BJ (cell line): ENCODE measurements at regions not wholly inside any gene's neighbourhood (a gene's known extent, or its start where the extent isn't known, plus 50 kb on each side); places are given as distances from the start of the nearest gene placed in this dataset.
"Not testable (repeated sequence)": the region's sequence is repeated elsewhere in the genome, so short reads cannot be mapped to it uniquely, and the experiment has no call there.

ENCODE experiments used
- CTCF ChIA-PET: fragments of 350-600 bp; formaldehyde crosslinking; extraction: SDS; loops from one replicate; lab custom pipeline; 2021; ENCODE audit warnings: antibody characterized with exemption, inconsistent platforms; lab: Yijun Ruan, JAX
- POLR2A ChIA-PET: fragments of 300-600 bp; sonication (Branson Sonifier 250); formaldehyde crosslinking; extraction: SDS; loops from one replicate; lab custom pipeline; 2021; ENCODE audit warnings: antibody characterized with exemption; lab: Charles Lee
- DNase-seq: peaks from one replicate; pipeline ENCODE4 v3.0.0-alpha.2; 2011; ENCODE audit warnings: low read depth
- H3K27me3 ChIP-seq: 2 replicates; pipeline ENCODE4 v1.6.0; 2011; ENCODE audit warnings: low read length; ENCODE audit not compliant: control insufficient read depth, insufficient read depth
- H3K36me3 ChIP-seq: 2 replicates; pipeline ENCODE4 v1.5.1; 2011; ENCODE audit warnings: low read length; ENCODE audit not compliant: control insufficient read depth, insufficient read depth
- H3K4me3 ChIP-seq: 2 replicates; pipeline ENCODE4 v1.5.1; 2011; ENCODE audit warnings: low read depth, mild to moderate bottlenecking, control low read depth, low read length
- TF ChIP-seq, protein P1 (sequence below): IDR thresholded peaks from 2 replicates; pipeline ENCODE4 v1.5.1; 2011; ENCODE audit warnings: low read depth, mild to moderate bottlenecking, control low read depth, inconsistent platforms, low read length, moderate library complexity; ENCODE audit not compliant: insufficient read depth

DNA sequence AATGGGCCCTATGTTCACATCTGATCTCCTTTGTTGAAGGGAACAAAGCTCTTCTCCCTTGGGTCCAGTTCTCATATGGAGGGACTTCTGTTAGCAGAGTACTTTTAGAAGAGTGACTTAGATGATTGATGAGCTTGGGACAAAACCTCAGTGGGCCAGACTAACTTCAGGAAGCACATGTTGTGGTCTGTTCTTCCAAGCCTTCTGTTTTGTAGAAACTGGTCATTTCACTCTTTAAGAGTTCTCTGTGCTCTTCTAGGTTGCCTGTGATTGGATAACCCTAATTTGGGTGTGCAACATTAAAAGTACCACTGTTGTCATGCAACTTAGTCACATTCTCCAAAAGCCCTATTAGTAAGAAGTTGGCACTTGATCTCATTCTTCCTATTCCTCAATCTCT lies 183.5 kb upstream of the ACO1 start:
- TF ChIP-seq, protein P1, sequence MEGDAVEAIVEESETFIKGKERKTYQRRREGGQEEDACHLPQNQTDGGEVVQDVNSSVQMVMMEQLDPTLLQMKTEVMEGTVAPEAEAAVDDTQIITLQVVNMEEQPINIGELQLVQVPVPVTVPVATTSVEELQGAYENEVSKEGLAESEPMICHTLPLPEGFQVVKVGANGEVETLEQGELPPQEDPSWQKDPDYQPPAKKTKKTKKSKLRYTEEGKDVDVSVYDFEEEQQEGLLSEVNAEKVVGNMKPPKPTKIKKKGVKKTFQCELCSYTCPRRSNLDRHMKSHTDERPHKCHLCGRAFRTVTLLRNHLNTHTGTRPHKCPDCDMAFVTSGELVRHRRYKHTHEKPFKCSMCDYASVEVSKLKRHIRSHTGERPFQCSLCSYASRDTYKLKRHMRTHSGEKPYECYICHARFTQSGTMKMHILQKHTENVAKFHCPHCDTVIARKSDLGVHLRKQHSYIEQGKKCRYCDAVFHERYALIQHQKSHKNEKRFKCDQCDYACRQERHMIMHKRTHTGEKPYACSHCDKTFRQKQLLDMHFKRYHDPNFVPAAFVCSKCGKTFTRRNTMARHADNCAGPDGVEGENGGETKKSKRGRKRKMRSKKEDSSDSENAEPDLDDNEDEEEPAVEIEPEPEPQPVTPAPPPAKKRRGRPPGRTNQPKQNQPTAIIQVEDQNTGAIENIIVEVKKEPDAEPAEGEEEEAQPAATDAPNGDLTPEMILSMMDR: no peak
- no peak for DNase-seq
- H3K36me3 ChIP-seq: no peaks in the 10 kb centered on the region
- ChIA-PET CTCF (no interaction called here), POLR2A (no interaction called here)
- H3K4me3 ChIP-seq: no peak overlapping the region
- H3K27me3 ChIP-seq: no peaks in the 10 kb centered on the region

DNA sequence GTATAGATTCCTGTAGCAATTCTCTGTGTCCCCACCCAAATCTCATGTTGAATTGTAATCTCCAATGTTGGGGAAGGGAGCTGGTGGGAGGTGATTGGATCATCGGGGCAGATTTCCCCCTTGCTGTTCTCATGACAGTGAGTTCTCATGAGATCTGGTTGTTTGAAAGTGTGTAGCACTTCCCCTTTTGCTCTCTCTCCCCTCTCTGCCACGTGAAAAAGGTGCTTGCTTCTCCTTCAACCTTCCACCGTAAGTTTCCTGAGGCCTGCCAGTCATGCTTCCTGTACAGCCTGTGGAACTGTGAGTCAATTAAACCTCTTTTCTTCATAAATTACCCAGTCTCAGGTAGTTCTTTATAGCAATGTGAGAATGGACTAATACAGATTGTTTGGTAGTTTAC lies 175.3 kb upstream of the ACO1 start:
- H3K36me3 ChIP-seq, H3K27me3 ChIP-seq, H3K4me3 ChIP-seq, POLR2A ChIA-PET, CTCF ChIA-PET, DNase-seq: not testable (repeated sequence)

DNA sequence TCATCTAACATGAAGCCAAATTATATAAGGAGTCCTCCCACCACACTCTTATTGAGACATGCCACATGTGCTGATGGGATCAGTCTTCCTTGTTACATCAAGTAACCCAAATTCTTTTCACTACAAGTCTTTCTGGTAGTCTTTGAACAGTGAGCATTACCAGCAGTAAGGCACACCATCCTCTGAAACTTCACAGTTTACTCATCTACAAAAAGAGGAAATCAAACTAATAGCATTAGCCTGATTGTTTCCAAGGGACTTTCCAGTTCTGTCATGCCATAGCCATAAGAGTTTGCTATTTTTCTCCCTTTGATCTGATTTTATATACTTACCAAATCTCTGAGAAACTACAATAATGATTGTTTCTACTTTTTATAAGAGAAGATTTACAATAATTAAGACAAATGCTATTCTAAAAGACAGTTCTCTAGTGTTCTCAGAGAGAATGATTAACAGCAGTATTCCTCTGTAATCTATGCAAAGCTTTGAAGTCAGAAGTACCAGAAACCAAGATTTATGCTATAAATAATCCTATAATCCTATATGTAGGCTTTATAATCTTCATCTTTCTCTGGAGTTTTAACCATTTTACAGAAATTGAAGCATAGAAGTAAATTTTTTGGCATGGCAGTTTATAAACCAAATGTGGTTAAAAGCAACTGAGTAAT lies 166.2 kb upstream of the ACO1 start:
- ChIA-PET CTCF (no interaction called here), POLR2A (no interaction called here)
- Histone ChIP-seq H3K36me3 (no peaks in the 10 kb centered on the region), H3K4me3 (no peak overlapping the region), H3K27me3 (no peaks in the 10 kb centered on the region)
- TF ChIP-seq, protein P1: no peak
- no peak for DNase-seq

DNA sequence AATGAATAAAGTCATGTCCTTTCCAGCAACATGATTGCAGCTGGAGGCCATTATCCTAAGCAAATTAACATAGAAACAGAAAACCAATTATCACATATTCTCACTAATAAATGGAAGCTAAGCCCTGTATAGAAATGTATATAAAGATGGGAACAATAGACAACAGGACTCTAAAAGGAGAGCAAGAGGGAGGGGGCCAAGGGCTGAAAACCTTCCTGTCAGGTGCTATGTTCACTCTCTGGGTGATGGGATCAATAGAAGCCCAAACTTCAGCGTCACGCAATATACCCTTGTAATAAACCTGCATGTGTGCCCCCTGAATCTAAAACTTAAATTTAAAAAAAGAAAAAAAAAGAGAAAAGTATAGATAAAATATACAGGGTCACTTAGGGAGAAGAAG lies 163.7 kb upstream of the ACO1 start:
- Histone ChIP-seq H3K4me3 (no peak overlapping the region), H3K27me3 (no peaks in the 10 kb centered on the region), H3K36me3 (no peaks in the 10 kb centered on the region)
- TF ChIP-seq, protein P1: no peak
- ChIA-PET POLR2A (no interaction called here), CTCF (no interaction called here)
- DNase-seq: no peak

DNA sequence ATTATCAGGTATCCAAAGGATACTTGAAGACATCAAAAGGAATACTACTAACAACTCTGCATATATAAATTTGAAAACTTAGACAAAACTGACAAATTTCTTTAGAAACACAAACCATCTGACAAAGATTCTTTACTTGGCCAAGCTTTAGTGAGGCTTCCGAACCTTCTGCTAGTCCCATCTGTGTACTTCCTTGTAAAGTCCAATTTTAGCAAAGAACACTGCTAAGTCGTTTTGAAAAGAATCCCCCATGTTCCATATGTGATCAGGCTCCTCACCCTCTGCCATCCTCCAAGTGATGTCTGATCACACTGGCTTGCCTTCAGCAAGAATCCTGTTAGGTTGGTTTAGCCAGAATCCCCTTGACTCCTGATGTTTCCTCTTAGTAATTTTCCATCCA lies 150.0 kb upstream of the ACO1 start:
- TF ChIP-seq, protein P1: no peak
- H3K4me3 ChIP-seq: no peak overlapping the region
- no peaks in the 10 kb centered on the region for H3K36me3 ChIP-seq
- ChIA-PET POLR2A (no interaction called here), CTCF (no interaction called here)
- DNase-seq: no peak
- H3K27me3 ChIP-seq: no peaks in the 10 kb centered on the region

DNA sequence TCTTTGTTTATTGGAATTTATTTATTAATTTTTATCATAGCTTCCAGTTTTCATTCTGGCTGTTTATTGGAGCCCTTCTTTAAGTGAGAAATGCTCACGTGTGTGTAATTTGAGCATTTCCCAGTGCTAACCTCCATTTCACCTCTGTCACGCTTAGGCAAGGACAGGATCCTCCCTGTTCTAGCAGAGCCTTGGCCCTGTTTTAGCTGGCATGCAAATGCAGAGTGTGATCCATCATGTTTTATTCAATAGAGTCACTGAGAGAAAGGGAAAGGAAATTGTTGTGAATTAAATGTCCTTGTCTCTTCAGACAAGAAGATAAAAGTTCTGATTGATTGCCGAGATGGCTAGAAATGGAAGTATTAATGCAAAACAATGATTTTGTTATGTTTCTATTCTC lies 137.3 kb upstream of the ACO1 start:
- DNase-seq: no peak
- TF ChIP-seq, protein P1: no peak
- ChIA-PET CTCF (no interaction called here), POLR2A (no interaction called here)
- Histone ChIP-seq H3K27me3 (no peaks in the 10 kb centered on the region), H3K4me3 (no peak overlapping the region), H3K36me3 (no peaks in the 10 kb centered on the region)
